ENCODE measurements at regions not wholly inside any gene's neighbourhood (a gene's known extent, or its start where the extent isn't known, plus 50 kb on each side); places are given as distances from the start of the nearest gene placed in this dataset.

DNA sequence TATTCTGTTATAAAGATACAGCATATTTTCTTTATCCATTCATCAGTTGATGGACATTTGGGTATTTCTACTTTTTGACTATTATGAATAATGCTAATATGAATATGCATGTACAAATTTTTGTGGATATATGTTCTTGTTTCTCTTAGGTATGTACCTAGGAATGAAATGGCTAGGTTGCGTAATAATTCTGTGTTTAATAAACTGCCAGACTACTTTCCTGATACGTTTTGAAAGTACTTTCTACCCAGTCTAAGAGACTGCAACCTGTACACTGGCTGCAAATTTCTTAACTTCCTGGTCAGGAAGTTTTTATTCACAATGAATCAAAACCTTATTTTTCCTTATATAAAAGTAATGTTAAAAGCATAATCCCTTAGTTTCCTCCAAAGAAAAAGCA, 93.9 kb upstream of the STARD4 start:
- Histone ChIP-seq H3K27me3 (ENCODE audit: control insufficient read depth in 3 of 3, insufficient read depth in 3 of 3, low read length in 2 of 3) (no peaks in the 10 kb centered on the region), H3K27ac (ENCODE audit: low read depth in 1 of 2, low read length in 1 of 2) (no peak overlapping the region), H3K9me3 (ENCODE audit: control insufficient read depth in 4 of 4, insufficient read depth in 3 of 4, low read length in 3 of 4) (no peaks in the 10 kb centered on the region), H3K36me3 (ENCODE audit: control insufficient read depth in 4 of 4, insufficient read depth in 4 of 4, low read length in 4 of 4) (no peaks in the 10 kb centered on the region), H3K4me1 (ENCODE audit: control insufficient read depth in 5 of 5, insufficient read depth in 5 of 5, low read length in 5 of 5) (peaks cover 0 to 17% (median 6%) of the 10 kb centered on the region in 5 donors), H3K4me3 (no peak overlapping the region), H3K9ac (ENCODE audit: insufficient read depth in 1 of 2, low read length in 2 of 2) (no peak overlapping the region)
- DNase-seq (no peak), ATAC-seq (ENCODE audit: insufficient read depth, low FRiP score) (no peak)
- 54 to 65% methylated on average over 2 of the region's 2 CpGs for WGBS, 2 donors
- TF ChIP-seq, protein P1, sequence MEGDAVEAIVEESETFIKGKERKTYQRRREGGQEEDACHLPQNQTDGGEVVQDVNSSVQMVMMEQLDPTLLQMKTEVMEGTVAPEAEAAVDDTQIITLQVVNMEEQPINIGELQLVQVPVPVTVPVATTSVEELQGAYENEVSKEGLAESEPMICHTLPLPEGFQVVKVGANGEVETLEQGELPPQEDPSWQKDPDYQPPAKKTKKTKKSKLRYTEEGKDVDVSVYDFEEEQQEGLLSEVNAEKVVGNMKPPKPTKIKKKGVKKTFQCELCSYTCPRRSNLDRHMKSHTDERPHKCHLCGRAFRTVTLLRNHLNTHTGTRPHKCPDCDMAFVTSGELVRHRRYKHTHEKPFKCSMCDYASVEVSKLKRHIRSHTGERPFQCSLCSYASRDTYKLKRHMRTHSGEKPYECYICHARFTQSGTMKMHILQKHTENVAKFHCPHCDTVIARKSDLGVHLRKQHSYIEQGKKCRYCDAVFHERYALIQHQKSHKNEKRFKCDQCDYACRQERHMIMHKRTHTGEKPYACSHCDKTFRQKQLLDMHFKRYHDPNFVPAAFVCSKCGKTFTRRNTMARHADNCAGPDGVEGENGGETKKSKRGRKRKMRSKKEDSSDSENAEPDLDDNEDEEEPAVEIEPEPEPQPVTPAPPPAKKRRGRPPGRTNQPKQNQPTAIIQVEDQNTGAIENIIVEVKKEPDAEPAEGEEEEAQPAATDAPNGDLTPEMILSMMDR (IDR thresholded peaks at IDR 0.05; ENCODE audit: control extremely low read depth, extremely low read depth), result no peak

DNA sequence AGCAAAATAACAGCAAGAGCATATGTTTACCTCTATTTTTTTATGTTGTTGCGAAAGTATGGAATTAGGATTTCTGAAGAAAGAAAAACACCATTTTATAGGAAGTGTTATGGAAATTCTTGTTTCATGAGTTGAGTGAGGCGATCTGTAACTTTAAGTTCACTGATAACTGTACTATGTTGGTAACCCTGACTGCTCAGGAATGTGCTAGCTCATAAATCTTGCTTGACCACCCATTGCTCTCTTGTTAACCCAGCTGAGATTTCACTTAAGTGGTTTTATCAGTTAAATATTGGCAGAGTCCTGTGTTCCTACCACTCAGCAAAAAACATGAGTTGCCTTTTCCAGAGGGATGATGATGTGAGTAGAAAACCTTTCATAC, 91.1 kb upstream of the STARD4 start:
- WGBS, 2 donors, result 71 to 81% methylated on average over 2 of the region's 2 CpGs
- H3K27ac ChIP-seq (ENCODE audit: low read depth in 1 of 2, low read length in 1 of 2), result no peak overlapping the region

DNA sequence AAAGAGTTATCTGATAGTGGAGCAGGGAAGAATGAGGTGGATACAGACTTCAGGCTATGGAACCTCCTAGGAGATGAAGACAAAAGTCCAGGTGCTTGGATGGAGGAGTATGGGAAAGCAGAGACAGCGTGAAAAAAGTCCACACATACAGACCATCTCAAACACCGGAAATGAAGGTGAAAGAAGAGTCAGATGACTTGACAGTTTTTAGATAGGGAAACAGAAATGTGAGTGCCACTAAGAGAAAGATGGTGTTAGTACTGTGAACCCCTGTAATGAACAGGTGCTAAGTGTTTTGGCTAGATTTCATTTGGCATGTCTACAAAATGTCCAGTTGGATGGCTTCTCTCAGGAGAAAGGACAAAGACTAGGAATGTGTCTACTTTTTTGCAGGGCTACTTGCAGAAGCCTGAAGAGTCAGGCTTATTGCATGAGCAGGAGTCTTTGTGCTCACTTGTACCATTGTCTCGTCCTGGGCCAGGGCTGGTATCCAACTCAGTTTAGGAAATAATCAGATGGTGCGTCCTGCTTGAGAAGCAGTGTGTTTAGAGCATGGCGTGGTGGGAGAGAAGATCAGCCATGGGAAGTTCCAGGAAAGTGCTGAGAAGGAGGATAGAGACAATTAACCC, 90.6 kb upstream of the STARD4 start:
- Histone ChIP-seq H3K4me1 (ENCODE audit: control insufficient read depth in 5 of 5, insufficient read depth in 5 of 5, low read length in 5 of 5) (peaks cover 0 to 17% (median 6%) of the 10 kb centered on the region in 5 donors), H3K9me3 (ENCODE audit: control insufficient read depth in 4 of 4, insufficient read depth in 3 of 4, low read length in 3 of 4) (peaks cover 0 to 3% (median 0%) of the 10 kb centered on the region in 4 donors), H3K36me3 (ENCODE audit: control insufficient read depth in 4 of 4, insufficient read depth in 4 of 4, low read length in 4 of 4) (no peaks in the 10 kb centered on the region), H3K9ac (ENCODE audit: insufficient read depth in 1 of 2, low read length in 2 of 2) (no peak overlapping the region), H3K27ac (ENCODE audit: low read depth in 1 of 2, low read length in 1 of 2) (no peak overlapping the region), H3K27me3 (ENCODE audit: control insufficient read depth in 3 of 3, insufficient read depth in 3 of 3, low read length in 2 of 3) (no peaks in the 10 kb centered on the region), H3K4me3 (no peak overlapping the region)
- TF ChIP-seq, protein P1 (IDR thresholded peaks at IDR 0.05; ENCODE audit: control extremely low read depth, extremely low read depth), result no peak
- DNase-seq, result peak in 1 of 3 donors; percentile 69
- no peak for ATAC-seq (ENCODE audit: insufficient read depth, low FRiP score)
- WGBS, 2 donors, result 82% methylated on average over 5 of the region's 5 CpGs

More for the DNA sequence above, 91.1 kb upstream of the STARD4 start:
- no peak for ATAC-seq (ENCODE audit: insufficient read depth, low FRiP score)
- peak; percentile 82 to 98 (median 98) for DNase-seq
- Histone ChIP-seq H3K4me1 (ENCODE audit: control insufficient read depth in 5 of 5, insufficient read depth in 5 of 5, low read length in 5 of 5) (peaks cover 0 to 17% (median 6%) of the 10 kb centered on the region in 5 donors), H3K9ac (ENCODE audit: insufficient read depth in 1 of 2, low read length in 2 of 2) (no peak overlapping the region), H3K27me3 (ENCODE audit: control insufficient read depth in 3 of 3, insufficient read depth in 3 of 3, low read length in 2 of 3) (no peaks in the 10 kb centered on the region), H3K36me3 (ENCODE audit: control insufficient read depth in 4 of 4, insufficient read depth in 4 of 4, low read length in 4 of 4) (no peaks in the 10 kb centered on the region), H3K9me3 (ENCODE audit: control insufficient read depth in 4 of 4, insufficient read depth in 3 of 4, low read length in 3 of 4) (peaks cover 0 to 3% (median 0%) of the 10 kb centered on the region in 4 donors), H3K4me3 (no peak overlapping the region)
- TF ChIP-seq, protein P1 (IDR thresholded peaks at IDR 0.05; ENCODE audit: control extremely low read depth, extremely low read depth), result no peak

DNA sequence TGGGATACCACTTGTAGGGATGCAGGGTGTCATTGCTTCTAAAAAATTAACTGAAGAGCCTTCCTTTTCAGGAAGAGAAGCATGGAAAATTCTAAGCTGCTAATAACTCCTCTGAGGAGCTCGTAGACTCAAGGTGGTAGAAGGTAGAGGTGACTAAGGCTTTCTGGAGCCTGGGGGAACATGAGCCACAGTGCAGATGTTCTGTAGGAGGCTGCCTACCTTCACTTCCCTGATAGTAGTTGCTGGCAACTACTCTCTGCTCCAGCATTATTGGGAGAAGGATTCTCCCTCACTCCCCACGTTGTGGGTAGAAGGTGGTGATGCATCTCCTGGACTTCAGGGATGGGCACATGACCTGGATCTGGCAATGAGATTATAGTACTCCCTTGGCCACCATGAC, 86.7 kb upstream of the STARD4 start:
- Histone ChIP-seq H3K4me1 (ENCODE audit: control insufficient read depth in 5 of 5, insufficient read depth in 5 of 5, low read length in 5 of 5) (peaks cover 0 to 16% (median 2%) of the 10 kb centered on the region in 5 donors), H3K27me3 (ENCODE audit: control insufficient read depth in 3 of 3, insufficient read depth in 3 of 3, low read length in 2 of 3) (no peaks in the 10 kb centered on the region), H3K4me3 (no peak overlapping the region), H3K9me3 (ENCODE audit: control insufficient read depth in 4 of 4, insufficient read depth in 3 of 4, low read length in 3 of 4) (peaks cover 0 to 14% (median 2%) of the 10 kb centered on the region in 4 donors), H3K9ac (ENCODE audit: insufficient read depth in 1 of 2, low read length in 2 of 2) (no peak overlapping the region), H3K36me3 (ENCODE audit: control insufficient read depth in 4 of 4, insufficient read depth in 4 of 4, low read length in 4 of 4) (no peaks in the 10 kb centered on the region), H3K27ac (ENCODE audit: low read depth in 1 of 2, low read length in 1 of 2) (no peak overlapping the region)
- 81 to 84% methylated on average over 2 of the region's 2 CpGs for WGBS, 2 donors
- ATAC-seq (ENCODE audit: insufficient read depth, low FRiP score) (no peak), DNase-seq (no peak)
- TF ChIP-seq, protein P1 (IDR thresholded peaks at IDR 0.05; ENCODE audit: control extremely low read depth, extremely low read depth), result no peak

Measured in lung (tissue), 11 donors.